ENCODE measurements at regions not wholly inside any gene's neighbourhood (a gene's known extent, or its start where the extent isn't known, plus 50 kb on each side); places are given as distances from the start of the nearest gene placed in this dataset.

GRCh38 chrY:15500536-15500935 lies 976.2 kb downstream of the NLGN4Y start:
- TF ChIP-seq, protein P1, sequence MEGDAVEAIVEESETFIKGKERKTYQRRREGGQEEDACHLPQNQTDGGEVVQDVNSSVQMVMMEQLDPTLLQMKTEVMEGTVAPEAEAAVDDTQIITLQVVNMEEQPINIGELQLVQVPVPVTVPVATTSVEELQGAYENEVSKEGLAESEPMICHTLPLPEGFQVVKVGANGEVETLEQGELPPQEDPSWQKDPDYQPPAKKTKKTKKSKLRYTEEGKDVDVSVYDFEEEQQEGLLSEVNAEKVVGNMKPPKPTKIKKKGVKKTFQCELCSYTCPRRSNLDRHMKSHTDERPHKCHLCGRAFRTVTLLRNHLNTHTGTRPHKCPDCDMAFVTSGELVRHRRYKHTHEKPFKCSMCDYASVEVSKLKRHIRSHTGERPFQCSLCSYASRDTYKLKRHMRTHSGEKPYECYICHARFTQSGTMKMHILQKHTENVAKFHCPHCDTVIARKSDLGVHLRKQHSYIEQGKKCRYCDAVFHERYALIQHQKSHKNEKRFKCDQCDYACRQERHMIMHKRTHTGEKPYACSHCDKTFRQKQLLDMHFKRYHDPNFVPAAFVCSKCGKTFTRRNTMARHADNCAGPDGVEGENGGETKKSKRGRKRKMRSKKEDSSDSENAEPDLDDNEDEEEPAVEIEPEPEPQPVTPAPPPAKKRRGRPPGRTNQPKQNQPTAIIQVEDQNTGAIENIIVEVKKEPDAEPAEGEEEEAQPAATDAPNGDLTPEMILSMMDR (IDR thresholded peaks at IDR 0.05), result no peak
- TF ChIP-seq POLR2AphosphoS5 (IDR thresholded peaks at IDR 0.05), result no peak

Data from gastroesophageal sphincter (tissue), 3 donors.